ENCODE measurements at regions not wholly inside any gene's neighbourhood (a gene's known extent, or its start where the extent isn't known, plus 50 kb on each side); places are given as distances from the start of the nearest gene placed in this dataset.
"Not testable (repeated sequence)": the region's sequence is repeated elsewhere in the genome, so short reads cannot be mapped to it uniquely, and the experiment has no call there.

DNA sequence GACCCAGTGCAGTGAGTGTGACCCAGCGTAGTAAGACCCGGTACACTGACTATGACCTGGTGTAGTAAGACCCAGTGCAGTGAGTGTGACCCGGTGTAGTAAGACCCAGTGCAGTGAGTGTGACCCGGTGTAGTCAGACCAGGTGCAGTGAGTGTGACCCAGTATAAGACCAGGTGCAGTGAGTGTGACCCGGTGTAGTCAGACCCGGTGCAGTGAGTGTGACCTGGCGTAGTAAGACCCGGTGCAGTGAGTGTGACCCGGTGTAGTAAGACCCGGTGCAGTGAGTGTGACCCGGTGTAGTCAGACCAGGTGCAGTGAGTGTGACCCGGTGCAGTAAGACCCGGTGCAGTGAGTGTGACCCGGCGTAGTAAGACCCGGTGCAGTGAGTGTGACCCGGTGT, 134.2 kb upstream of the SFSWAP start:
- DNase-seq (ENCODE audit: low spot score), result not testable (repeated sequence)

DNA sequence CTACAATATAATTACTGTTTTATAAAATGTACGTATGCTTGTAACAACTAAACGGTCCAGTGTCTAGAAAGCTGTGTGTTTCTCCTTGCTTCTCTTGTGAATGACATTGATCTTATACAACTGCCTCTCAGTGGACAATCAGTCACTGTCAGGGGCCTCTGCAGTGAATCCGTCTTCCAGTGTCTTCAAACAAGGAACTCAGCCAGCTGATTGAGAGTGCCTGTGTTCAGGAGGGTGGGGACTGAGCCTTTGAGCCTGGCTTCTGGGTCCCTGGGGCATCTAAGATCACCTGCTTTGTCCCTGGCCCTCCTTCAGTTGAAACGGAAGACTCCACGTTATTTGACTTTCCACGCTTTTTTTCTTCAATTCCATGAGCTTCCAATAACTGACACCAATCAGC, 133.1 kb upstream of the SFSWAP start:
- no peak for DNase-seq (ENCODE audit: low spot score)

- no peak for DNase-seq (ENCODE audit: low spot score)
Measured at GRCh38 chr12:131578828-131579470, 131.9 kb upstream of the SFSWAP start.

GRCh38 chr12:131583090-131583712, 127.7 kb upstream of the SFSWAP start:
- DNase-seq (ENCODE audit: low spot score), result no peak

GRCh38 chr12:131586269-131586668, 124.6 kb upstream of the SFSWAP start:
- no peak for DNase-seq (ENCODE audit: low spot score)

GRCh38 chr12:131586761-131587160, 124.1 kb upstream of the SFSWAP start:
- DNase-seq (ENCODE audit: low spot score), result no peak

GRCh38 chr12:131587565-131587964, 123.3 kb upstream of the SFSWAP start:
- DNase-seq (ENCODE audit: low spot score), result no peak

GRCh38 chr12:131589221-131589897, 121.5 kb upstream of the SFSWAP start:
- DNase-seq (ENCODE audit: low spot score), result no peak

GRCh38 chr12:131589966-131590365, 120.9 kb upstream of the SFSWAP start:
- no peak for DNase-seq (ENCODE audit: low spot score)

DNA sequence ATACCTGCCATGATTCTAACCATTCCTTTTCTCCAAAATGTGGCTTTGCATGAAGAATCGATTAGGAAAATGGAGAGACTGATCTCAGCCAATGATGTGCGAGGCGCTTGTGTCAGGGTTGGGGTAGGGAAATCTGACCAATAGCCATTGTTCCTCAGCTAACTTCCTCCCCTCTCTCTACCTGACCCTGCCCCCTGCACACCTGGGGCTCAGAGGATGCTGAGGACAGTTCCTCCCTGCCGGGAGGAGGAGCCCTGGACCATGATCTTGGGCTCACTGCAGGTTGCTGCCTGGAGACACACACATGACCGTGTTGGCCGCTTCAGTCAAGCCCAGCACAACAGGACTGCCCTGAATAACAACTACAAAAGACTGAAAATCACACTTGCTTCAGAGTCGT, 119.8 kb upstream of the SFSWAP start:
- no peak for DNase-seq (ENCODE audit: low spot score)

DNA sequence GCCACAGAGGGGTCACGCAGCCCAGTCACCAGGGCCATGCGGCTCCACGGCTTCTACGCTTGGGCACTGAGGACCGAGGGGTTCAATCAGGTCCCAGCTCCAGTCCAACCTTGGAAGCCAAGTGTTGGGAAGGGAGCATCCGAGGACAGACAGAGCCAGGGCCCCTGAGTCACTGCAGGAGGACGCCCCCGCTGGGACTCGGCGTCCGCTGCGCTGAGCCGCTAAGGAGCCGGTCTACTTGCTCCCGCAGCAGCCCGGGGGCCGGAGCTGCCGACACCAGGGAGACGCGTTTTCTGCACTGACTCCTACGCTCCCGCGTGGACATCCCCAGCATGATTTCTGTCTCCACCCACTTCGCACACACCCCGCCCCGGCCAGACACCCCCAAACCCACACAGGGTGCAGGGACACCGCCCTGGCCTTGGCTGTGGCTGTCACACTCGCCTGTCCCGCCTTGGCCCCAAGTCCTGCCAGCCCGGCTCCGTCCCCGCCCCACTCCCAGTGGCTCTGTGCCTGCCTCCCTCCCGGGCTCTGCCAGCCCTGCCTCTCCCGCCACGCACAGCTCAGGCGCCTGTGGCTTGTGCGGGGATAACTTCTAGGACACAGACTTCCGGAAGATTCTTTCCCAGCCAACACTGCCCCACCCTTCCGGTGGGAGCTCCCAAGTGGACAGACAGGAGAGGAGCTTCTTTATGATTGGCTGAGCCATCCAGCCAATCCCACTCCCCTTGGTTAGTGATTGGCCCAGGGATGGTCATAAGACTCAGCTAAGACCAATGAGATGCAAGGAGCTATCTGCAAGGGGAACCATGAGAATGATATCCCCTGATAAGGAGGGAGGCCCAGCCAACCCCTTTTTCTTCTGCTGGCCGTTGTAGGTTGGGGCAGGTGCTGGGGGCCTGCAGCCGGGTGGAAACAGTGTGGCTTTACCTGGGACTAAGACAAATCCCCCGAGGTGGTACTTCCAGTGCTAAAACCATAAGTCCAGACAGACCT, 118.9 kb upstream of the SFSWAP start:
- DNase-seq (ENCODE audit: low spot score), result no peak

- no peak for DNase-seq (ENCODE audit: low spot score)
Measured at GRCh38 chr12:131592972-131593371, 117.9 kb upstream of the SFSWAP start.

- DNase-seq (ENCODE audit: low spot score), result no peak
Measured at GRCh38 chr12:131593406-131593805, 117.5 kb upstream of the SFSWAP start.

DNA sequence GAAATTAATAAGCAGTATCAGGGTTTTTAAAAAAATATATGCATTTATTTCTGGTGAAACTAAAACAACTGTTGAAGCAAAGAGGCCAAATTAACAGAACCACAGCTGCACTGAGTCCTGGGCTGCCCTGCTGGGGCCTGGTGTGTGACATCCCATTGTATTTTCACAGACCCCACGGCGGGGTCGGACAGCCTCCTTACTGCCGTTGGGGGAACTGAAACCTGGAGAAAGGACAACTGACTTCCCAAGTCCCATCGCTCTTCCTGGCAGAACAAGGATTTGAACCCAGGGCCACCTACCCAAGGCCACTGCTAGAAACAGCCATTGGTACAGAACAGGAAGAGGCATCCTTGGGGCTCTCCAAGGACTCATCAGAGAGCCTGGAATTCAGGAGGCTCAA, 114.8 kb upstream of the SFSWAP start:
- DNase-seq (ENCODE audit: low spot score), result no peak

GRCh38 chr12:131597333-131597732, 113.6 kb upstream of the SFSWAP start:
- no peak for DNase-seq (ENCODE audit: low spot score)

DNA sequence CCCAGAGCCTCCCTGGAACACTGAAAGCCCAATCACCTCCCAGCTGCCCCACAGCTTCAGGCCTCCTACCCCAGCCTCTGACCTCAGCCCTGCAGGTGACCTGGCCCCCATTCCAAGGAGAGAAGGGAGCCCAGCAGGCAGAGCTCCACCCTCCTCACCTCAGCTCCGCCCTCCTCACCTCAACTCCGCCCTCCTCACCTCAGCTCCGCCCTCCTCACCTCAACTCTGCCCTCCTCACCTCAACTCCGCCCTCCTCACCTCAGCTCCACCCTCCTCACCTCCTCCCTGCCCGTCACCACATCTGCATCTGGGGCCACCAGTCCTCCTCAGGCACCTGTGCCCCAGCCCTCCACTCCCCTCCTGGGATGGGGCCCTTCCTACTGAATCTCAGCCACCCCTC, 112.2 kb upstream of the SFSWAP start:
- no peak for DNase-seq (ENCODE audit: low spot score)

DNA sequence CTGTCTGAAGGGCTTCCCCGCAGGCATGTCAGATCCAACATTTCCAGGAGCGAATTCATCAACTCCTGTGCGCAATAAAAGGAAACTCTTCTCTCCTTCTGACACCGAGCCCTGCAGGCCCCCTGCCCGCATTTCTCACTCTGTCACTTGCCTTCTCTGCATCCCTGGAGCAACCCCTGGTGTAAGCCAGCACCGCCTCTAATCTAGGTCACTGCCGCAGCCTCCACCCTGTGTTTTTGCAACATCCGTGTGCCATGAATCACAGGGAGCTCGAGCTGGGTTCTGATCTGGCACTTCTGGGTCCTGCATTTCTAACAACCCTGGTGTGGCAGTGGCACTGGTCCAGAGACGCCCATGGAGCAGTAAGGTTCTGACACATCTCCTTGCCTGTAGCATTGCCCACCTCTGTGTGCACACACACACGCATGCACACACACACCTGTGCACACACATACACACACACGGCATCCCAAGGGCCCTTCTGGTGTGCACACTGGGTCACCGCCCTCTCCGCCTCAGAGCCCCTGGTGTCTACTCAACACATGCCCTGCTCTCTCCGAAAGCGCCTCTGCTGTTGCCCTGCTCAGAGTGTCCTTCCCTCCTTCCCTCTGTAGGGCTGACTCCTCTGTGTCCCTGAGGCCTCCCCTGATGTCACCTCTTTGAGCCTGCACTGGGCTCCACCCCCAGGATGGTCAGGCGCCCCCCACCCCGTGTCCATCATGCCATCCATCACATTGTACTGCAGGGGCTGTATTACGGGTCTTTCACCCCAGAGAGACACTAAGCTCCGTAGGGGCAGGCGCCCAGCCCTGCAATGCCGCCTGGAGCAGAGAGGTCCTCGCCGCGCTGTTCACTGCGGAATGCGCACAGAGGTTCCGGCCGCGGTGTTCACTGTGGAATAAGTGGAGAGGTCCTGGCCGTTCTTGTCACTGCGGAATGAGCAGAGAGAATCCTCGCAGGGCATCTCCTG, 111.4 kb upstream of the SFSWAP start:
- no peak for DNase-seq (ENCODE audit: low spot score)

- DNase-seq (ENCODE audit: low spot score), result no peak
Measured at GRCh38 chr12:131600160-131600532, 110.7 kb upstream of the SFSWAP start.

DNA sequence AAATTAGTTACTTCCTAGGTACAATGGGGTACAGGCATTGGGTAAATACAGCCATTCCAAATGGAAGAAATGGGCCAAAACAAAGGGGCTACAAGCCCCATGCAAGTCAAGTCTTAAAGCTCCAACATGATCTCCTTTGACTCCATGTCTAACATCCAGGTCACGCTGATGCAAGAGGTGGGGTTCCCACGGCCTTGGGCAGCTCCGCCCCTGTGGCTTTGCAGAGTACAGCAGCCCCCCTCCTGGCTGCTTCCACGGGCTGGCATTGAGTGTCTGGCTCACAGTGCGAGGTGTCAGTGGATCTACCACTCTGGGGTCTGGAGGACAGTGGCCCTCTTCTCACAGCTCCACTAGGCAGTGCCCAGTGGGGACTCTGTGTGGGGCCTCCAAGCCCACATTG, 109.4 kb upstream of the SFSWAP start:
- DNase-seq (ENCODE audit: low spot score), result not testable (repeated sequence)

- DNase-seq (ENCODE audit: low spot score), result no peak
Measured at GRCh38 chr12:131603106-131603938, 107.6 kb upstream of the SFSWAP start.

Data from HuH-7.5 (cell line).